Right lobe of liver (tissue), 4 donors: ENCODE measurements at regions not wholly inside any gene's neighbourhood (a gene's known extent, or its start where the extent isn't known, plus 50 kb on each side); places are given as distances from the start of the nearest gene placed in this dataset.

ENCODE experiments used
- POLR2A ChIP-seq: fragments of 450-650 bp; IDR thresholded peaks from one replicate; pipeline ENCODE4 v1.6.1; 2017; ENCODE audit warnings: antibody characterized with exemption, mild to moderate bottlenecking
- TF ChIP-seq, protein P1 (sequence below), 4 donors: fragments of 200-600 bp in 3 of 4; fragments of 450-650 bp in 1 of 4; IDR thresholded peaks; one replicate each; pipeline versions ENCODE4 v1.5.1 to v1.8.0; 2016 to 2022; ENCODE audit warnings: antibody characterized with exemption in 4 of 4, mild to moderate bottlenecking in 2 of 4
- donor health status: DM: no; HTN: no; CAD: no.
- donor health status: DM: no; HTN: no; CAD: no.
- donor health status: DM: no; HTN: yes; CAD: no.

DNA sequence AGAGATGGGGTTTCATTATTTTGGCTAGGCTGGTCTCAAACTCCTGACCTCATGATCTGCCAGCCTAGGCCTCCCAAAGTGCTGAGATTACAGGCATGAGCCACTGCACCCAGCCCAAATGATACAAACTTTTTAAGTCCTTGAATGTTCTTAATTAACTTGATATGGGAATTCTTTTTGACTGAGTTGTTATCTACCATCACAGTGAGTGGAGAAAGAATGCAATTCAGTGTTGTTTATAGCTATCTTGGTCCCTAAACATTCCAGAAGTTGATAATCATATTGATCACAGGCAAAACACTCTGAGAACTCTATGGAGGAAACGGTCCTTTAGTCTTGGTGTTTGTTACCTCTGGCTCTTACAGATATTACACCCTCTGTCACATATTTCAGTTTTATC, 1072.5 kb downstream of the SUCLG1 start:
- TF ChIP-seq POLR2A = no peak
- TF ChIP-seq, protein P1, sequence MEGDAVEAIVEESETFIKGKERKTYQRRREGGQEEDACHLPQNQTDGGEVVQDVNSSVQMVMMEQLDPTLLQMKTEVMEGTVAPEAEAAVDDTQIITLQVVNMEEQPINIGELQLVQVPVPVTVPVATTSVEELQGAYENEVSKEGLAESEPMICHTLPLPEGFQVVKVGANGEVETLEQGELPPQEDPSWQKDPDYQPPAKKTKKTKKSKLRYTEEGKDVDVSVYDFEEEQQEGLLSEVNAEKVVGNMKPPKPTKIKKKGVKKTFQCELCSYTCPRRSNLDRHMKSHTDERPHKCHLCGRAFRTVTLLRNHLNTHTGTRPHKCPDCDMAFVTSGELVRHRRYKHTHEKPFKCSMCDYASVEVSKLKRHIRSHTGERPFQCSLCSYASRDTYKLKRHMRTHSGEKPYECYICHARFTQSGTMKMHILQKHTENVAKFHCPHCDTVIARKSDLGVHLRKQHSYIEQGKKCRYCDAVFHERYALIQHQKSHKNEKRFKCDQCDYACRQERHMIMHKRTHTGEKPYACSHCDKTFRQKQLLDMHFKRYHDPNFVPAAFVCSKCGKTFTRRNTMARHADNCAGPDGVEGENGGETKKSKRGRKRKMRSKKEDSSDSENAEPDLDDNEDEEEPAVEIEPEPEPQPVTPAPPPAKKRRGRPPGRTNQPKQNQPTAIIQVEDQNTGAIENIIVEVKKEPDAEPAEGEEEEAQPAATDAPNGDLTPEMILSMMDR (IDR thresholded peaks at IDR 0.05) = no peak
